Activated CD8-positive, alpha-beta memory T cell treated with anti-CD3 and anti-CD28 coated beads, Interleukin-2, amount 50 U/mL, for 1 hour (primary cell): ENCODE measurements at regions not wholly inside any gene's neighbourhood (a gene's known extent, or its start where the extent isn't known, plus 50 kb on each side); places are given as distances from the start of the nearest gene placed in this dataset.

Experiments
- DNase-seq: peaks from one replicate; pipeline ENCODE4 v3.0.0-alpha.2; 2020; ENCODE audit errors: extremely low read depth

GRCh38 chr22:49303781-49304461 lies 523.8 kb downstream of the BRD1 start:
- DNase-seq = no peak

DNA sequence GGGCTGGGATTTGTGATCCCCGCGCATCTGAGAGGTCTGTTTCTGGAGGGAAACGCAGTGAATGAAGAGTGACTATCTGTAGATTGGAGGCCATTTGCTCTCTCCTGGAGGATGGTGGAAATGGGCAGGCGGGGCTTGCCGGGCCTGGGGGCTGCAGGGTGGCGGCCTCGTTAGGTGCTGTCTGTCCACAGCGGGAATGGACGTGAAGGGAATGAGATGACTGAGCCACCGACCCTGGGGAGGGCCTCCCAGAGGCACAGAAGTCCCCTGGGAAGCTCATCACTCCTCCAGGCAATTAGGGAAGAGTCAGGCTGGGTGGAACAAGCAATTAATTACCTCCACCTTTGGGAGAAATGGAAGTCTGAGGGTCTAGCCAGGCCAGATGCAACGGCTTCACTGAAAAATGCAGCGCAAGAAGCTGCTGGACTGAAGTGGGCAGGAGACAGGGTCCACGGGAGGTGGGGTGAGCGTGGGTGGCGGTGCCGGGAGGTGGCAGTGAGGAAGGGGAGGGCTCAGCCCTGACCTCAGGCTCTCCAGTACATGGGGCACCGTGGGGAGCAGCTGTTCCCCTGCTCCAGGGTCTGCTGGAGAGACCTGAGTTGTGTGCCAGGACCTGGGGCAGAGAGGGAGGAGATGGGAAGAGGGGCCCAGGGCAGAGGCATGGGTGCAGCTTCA lies 524.5 kb downstream of the BRD1 start:
- DNase-seq = no peak

DNA sequence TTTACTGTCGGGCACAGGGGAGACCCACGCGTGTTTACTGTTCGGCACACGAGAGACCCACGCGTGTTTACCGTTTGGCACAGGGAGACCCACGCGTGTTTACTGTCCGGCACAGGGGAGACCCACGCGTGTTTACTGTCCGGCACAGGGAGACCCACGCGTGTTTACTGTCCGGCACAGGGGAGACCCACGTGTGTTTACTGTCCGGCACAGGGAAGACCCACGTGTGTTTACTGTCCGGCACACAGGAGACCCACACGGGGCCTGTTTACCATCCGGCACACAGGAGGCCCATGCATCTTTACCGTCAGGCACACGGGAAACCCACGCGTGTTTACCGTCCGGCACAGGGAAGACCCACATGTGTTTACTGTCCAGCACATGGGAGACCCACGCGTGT lies 525.1 kb downstream of the BRD1 start:
- DNase-seq = no peak

DNA sequence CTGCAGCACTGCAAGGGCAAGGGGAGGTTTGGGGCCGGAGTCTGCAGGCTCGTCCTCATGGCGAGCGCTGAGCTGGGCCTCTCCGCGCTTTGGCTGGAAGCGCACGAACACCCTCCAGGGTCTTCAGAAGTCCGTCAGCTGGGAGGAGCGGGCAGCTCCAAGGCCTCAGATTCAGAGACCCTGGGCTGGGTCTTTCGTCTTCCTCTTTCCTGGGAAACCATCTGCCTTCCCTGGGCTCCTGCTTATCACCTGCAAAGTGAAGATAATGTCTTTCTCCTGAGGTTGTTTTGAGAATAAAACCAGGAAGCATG lies 525.6 kb downstream of the BRD1 start:
- DNase-seq = no peak

GRCh38 chr22:49301398-49302149 lies 526.1 kb downstream of the BRD1 start:
- DNase-seq = no peak

DNA sequence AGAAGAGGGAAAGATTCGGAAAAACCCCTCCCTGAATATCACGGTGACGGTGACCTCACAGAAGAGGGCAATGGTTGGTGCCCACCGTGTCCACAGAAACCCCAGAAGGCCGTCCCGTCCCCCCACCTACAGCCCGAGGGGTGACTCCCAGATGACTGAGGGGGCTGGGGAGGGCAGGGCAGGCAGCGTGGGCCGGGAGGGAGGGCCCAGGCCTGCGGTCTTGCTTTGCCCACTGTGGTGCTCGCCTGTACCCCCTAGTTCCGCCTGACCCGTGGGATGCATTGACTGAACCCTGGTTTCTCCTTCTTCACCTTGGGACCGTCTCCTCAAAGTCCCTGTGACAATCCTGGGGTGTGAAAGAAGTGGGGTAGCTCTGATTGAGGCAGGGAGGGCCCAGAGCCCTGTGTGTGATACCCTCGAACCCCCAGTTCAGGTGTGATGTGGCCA lies 526.7 kb downstream of the BRD1 start:
- no peak for DNase-seq

DNA sequence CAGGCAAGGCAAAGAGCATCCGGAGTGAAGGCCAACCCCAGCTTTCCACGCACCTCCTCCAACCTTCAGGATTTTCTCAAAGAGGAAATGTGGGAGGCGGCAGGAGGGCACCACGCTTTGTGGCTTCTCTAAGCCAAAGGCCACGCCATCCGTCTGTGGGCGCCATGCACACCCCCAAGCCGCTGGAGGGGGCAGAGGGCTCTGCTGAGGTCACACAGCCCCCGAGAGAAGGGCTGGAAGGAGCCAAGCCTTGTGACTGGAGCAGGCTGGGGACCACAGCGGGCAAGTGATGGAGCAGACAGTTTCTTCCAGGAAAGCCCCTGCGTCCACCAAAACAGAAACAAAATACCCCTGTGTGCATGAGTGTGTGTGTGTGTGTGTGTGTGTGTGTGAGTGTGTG lies 527.4 kb downstream of the BRD1 start:
- DNase-seq = no peak

- no peak for DNase-seq
Measured at GRCh38 chr22:49299821-49300231, 527.8 kb downstream of the BRD1 start.

DNA sequence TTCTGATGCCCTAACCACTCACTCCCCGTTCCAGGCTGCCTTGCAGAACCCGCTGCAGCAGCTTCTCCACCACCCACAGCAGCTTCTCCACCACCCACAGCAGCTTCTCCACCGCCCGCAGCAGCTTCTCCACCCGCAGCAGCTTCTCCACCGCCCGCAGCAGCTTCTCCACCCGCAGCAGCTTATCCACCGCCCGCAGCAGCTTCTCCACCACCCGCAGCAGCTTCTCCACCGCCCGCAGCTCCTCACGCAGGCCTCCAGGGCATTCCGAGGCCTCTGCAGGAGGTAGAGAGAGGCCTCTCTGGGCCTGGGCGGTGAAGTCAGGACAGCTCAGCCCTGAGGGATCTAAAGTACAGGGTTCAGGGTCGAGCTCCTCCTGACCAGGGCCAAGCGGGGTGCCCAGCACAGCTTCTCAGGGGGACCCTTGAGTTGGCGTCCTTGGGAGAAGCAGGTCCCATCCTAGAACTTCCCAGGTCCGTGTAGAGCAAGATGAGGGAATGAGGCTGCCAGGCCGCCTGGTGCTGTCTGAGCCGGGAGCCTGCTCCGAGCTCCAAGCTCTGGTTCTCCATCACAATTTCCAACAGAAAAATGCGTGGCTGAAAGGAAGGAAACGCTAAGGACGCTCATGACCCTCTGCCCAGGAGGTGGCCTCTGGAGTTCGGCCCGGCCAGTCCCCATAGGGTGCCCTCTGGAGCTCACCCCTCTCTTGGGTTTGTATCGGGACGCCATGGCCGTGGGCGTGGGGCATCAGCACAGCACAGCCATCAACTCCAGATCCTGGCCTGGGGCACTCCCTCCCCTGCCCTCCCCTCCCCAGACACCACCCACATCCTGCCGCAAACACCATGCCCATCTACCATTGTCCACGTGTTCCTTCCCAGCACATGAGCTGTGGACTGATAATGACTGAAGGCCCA lies 528.6 kb downstream of the BRD1 start:
- DNase-seq = no peak

DNA sequence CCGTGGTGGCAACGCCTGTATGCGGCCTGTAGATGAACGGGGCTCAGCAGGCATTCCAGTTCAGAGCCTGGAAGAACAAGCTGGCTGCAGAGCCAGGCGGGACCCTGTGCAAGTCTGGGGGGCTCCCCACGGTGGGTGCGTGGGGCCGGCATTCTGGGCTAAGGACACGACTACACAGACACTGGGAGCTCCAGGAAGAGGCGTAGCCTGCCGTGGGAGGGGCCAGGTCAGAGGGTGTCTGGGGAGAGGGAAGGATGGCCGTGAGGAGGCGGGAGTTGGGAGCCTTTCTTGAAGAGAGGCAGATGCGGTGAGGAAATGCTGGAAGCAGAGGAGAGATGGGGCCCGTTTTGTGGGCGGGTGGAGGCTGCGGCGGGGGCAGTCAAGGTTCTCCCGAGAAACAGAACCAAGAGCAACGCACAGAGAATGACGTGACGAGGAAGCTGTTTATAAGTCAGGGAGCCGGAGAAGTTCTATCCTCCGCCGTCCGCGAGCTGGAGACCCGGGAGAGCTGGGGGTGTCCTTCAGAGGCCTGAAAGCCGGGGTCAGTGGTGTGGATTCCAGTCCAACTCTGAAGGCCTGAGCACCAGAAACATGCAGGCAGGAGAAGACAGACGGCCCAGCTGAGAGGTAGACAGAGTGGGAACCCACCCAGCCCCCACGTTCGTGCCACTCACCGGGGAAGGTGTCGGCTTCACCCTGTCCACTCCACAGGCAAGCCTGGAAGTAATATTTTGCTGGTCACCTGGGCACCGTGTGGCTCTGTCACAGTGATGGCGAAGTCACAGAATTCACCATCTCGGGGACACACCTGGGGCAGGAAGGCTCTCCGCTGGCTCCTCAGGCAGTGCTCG lies 529.6 kb downstream of the BRD1 start:
- DNase-seq = no peak

DNA sequence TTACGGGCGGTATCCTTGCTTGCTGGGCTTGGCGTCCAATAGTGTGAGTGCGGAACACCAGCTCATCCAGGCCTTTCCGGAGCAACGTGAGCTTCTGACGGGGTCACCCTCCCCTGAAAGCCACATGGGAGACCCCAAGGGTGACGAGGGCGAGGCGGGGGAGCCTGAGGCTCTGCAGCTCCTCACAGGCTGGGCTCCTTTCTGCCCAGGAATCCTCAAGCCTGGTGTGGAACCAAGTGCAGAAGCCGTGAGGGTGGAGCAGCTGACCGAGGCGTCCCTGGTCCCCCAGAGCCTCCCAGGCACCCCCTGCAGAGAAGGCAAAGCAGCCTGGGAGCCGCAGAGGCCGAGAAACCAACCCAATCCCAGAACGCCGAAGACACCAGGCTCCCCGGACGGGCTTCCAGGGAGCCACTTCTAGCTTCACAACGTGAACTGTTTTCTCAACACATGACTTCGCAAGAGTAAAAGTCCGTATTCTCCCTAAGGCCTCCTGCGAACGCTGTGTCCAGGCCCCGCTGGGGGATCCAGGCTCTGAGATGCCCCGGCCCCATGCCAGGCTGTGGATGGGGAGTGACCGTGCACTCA lies 530.3 kb downstream of the BRD1 start:
- no peak for DNase-seq

DNA sequence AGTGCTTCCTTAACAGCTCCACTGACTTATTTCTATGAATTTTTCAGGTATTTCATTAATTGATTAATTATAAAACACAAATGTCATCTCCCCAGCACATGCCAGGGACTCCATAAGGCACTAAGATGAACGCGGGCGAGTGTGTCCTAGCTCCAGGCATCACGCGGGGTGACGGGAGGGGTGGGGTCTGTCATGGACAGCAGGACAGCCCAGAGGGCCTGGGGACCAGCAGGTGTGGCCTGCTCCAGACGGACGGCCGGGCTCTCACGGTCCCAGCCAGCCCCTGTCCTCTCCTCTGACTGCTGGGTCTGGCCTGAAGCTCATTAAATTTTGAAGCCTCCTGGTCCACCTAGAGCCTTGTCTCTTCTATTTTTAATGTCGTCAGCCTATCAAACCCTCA lies 531.1 kb downstream of the BRD1 start:
- no peak for DNase-seq

DNA sequence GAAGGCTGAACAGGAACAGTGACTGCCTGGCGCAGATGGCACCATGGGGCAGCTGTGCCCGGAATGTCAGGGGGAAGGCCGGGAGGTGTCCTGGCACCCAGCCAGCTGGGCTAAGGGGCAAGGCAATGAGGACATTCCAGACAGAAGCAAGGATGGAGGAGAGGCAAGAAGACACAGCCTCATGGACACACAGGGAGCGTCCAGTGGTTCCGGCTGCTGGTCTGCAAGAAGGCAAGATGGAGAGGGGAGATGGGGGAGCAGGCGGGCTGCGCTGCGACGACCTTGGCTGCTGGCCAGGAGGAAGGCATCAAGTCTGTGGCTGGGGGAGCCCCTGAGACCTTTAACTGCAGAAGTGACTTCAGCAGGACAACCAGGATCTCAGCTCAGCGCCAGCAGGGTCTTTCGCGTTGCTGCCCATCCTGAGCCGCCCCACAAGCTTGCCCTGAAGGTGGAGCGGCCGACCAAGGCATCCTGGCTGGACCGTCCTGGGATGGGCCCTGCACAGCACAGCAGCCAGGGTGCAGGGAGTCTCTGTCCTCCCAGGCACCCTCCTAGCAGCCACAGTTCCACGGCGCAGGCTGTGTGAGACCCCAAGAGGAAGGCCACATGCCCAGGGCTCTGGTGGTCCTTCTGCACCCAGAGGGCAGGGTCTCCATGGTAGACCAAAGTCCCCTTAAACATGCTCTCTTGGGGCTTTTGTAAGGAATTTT lies 531.7 kb downstream of the BRD1 start:
- DNase-seq = no peak

GRCh38 chr22:49295465-49295743 lies 532.3 kb downstream of the BRD1 start:
- no peak for DNase-seq

- DNase-seq = no peak
Measured at GRCh38 chr22:49294656-49295464, 532.8 kb downstream of the BRD1 start.

DNA sequence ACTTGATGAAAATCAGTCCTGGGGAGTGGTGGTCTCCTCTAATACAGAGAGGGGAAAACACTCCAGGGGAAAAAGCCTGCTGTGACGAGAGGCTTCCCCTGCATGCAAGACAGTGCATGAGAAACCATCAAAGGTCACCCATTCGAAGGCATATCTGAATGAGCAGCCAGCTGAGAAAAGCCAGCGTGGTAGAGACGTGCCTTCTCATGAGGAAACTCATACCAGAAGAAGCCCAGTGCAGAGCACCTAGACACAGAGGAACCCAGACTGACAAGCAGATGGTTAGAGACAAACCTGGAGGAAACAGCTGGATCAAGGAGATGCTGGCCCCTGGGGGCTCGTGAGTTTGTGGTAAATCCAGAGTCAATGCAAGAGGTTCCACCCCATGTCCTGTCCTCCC lies 534.8 kb downstream of the BRD1 start:
- DNase-seq = no peak

GRCh38 chr22:49291781-49292180 lies 535.9 kb downstream of the BRD1 start:
- DNase-seq = no peak

DNA sequence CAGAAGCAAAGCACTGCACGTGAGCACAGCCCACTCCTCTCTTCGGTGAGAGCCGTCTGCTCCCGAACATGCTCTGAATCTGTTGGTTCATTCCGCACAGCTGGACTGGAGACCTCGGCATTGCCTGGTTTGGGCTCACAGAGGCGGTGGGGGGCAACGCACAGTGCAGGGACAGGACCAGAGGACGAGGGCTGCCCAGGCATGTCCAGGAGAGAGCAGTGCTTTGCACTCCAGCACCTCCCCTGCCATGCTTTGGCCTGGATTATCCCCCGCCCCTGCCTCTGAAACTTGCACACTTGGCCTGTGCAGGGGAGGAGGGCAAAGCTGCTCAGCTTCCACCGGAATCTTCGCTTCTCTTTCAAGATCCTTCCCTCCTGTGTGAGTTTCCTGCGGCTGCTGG lies 536.5 kb downstream of the BRD1 start:
- DNase-seq = no peak

GRCh38 chr22:49290711-49291110 lies 537.0 kb downstream of the BRD1 start:
- no peak for DNase-seq
